Cardiac fibroblast (primary cell): ENCODE measurements at regions not wholly inside any gene's neighbourhood (a gene's known extent, or its start where the extent isn't known, plus 50 kb on each side); places are given as distances from the start of the nearest gene placed in this dataset.

Experiments
- DNase-seq, 2 donors: peaks; one replicate each; pipeline versions ENCODE4 v3.0.0 to v3.0.0-alpha.2; 2010; ENCODE audit warnings: low read depth in 2 of 2
- H3K4me3 ChIP-seq, 2 donors: replicated peaks in 1 of 2; 1 replicate in 1 of 2; 2 replicates in 1 of 2; pipeline ENCODE4 v1.5.1; 2011; ENCODE audit warnings: low read depth in 2 of 2, low read length in 2 of 2, mild to moderate bottlenecking in 2 of 2, moderate library complexity in 1 of 2
- CTCF ChIP-seq: IDR thresholded peaks from one replicate; pipeline ENCODE4 v1.5.1; 2011; ENCODE audit warnings: low read depth, mild to moderate bottlenecking, low read length, inconsistent platforms

GRCh38 chr2:16139663-16140615 lies 199.6 kb downstream of the MYCN start:
- no peak for TF ChIP-seq CTCF
- no peak overlapping the region for H3K4me3 ChIP-seq
- no peak for DNase-seq

- no peak for TF ChIP-seq CTCF
- no peak overlapping the region for H3K4me3 ChIP-seq
- no peak for DNase-seq
Observed at GRCh38 chr2:16138811-16139662, 198.7 kb downstream of the MYCN start.

- no peak for DNase-seq
- H3K4me3 ChIP-seq: no peak overlapping the region
- TF ChIP-seq CTCF: no peak
Observed at GRCh38 chr2:16137080-16137755, 196.9 kb downstream of the MYCN start.

GRCh38 chr2:16136461-16137035 lies 196.2 kb downstream of the MYCN start:
- no peak overlapping the region for H3K4me3 ChIP-seq
- no peak for TF ChIP-seq CTCF
- no peak for DNase-seq

GRCh38 chr2:16135913-16136310 lies 195.6 kb downstream of the MYCN start:
- no peak for DNase-seq
- TF ChIP-seq CTCF: no peak
- no peak overlapping the region for H3K4me3 ChIP-seq
